Keratinocyte (primary cell): ENCODE measurements at regions not wholly inside any gene's neighbourhood (a gene's known extent, or its start where the extent isn't known, plus 50 kb on each side); places are given as distances from the start of the nearest gene placed in this dataset.

ENCODE experiments used
- CTCF ChIP-seq, 3 experiments: IDR thresholded peaks in 1 of 3; conservative IDR thresholded peaks in 1 of 3; optimal IDR thresholded peaks in 1 of 3; 2 replicates in 2 of 3; 3 replicates in 1 of 3; pipeline versions ENCODE3 to v1.5.1; 2011; ENCODE audit warnings: low read length in 3 of 3, mild to moderate bottlenecking in 3 of 3, moderate library complexity in 2 of 3, control low read depth in 1 of 3, inconsistent platforms in 1 of 3; ENCODE audit not compliant: insufficient read depth in 2 of 3; ENCODE audit errors: extremely low read depth in 1 of 3
- EZH2 ChIP-seq: IDR thresholded peaks from one replicate; pipeline ENCODE4 v1.6.1; 2012; ENCODE audit warnings: inconsistent platforms, mild to moderate bottlenecking, low read length, moderate library complexity

- no peak for TF ChIP-seq CTCF (optimal IDR thresholded peaks at IDR 0.05 in 1 of 3, IDR thresholded peaks at IDR 0.05 in 1 of 3, conservative IDR thresholded peaks at IDR 0.05 in 1 of 3; ENCODE audit: extremely low read depth in 1 of 3, insufficient read depth in 2 of 3, low read length in 3 of 3)
- no peak for TF ChIP-seq EZH2
Measured at GRCh38 chr7:1305873-1306272, 73.2 kb downstream of the UNCX start.
